Mononuclear cell (primary cell): ENCODE measurements at regions not wholly inside any gene's neighbourhood (a gene's known extent, or its start where the extent isn't known, plus 50 kb on each side); places are given as distances from the start of the nearest gene placed in this dataset.
"Not testable (repeated sequence)": the region's sequence is repeated elsewhere in the genome, so short reads cannot be mapped to it uniquely, and the experiment has no call there.

Source experiments
- H3K27me3 ChIP-seq: 2 replicates; pipeline ENCODE4 v1.6.0; 2011; ENCODE audit warnings: low read length, control low read depth; ENCODE audit not compliant: insufficient read depth
- H3K4me1 ChIP-seq: 2 replicates; pipeline ENCODE4 v1.5.1; 2011; ENCODE audit warnings: mild to moderate bottlenecking, low read length, control low read depth; ENCODE audit not compliant: insufficient read depth
- H3K4me3 ChIP-seq: 2 replicates; pipeline ENCODE4 v1.5.1; 2011; ENCODE audit warnings: mild to moderate bottlenecking, low read length, moderate library complexity
- H3K9me3 ChIP-seq: 2 replicates; pipeline ENCODE4 v1.5.1; 2011; ENCODE audit warnings: low read depth, mild to moderate bottlenecking, control low read depth, low read length

DNA sequence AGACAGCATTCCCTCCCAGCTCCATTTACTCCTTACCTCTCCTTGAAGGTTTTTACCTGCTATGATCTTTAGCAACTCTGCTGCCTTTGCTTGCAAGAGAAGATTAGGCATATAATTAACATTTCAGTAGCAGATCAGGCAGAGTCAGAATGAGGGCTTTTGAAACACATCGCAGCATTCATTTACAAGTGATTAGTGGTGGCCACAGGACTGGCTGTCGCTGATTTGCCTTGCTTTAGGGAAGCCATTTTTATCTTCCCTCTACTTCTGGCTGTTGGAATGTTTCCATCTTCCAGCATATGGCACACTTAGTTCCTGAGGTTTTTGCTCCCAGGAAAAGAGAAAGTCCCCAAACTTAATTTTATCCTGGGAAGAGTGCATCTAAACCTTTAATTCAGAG is 124.0 kb downstream of the SPATA31A6 start:
- not testable (repeated sequence) for H3K4me1 ChIP-seq, H3K4me3 ChIP-seq, H3K27me3 ChIP-seq, H3K9me3 ChIP-seq

DNA sequence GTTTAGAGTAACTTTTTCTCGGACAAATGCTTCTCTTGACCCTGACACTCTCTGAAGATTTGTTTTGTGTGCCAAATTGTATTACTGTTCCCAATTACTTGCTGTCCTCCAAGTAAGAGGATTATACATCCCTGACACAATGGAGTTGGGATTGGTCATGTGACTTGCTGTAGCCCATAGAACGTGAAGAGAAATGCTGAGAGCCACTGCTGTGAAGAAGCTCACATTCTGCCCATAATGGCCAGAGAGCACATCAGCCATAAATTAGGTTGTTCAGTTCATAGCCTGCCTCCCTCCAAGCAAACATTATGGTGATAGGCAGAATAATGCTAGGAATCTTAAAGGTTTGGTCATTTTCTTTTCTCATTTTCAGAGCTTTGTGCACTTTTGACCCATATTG is 127.5 kb downstream of the SPATA31A6 start:
- not testable (repeated sequence) for H3K4me3 ChIP-seq, H3K4me1 ChIP-seq, H3K27me3 ChIP-seq, H3K9me3 ChIP-seq

DNA sequence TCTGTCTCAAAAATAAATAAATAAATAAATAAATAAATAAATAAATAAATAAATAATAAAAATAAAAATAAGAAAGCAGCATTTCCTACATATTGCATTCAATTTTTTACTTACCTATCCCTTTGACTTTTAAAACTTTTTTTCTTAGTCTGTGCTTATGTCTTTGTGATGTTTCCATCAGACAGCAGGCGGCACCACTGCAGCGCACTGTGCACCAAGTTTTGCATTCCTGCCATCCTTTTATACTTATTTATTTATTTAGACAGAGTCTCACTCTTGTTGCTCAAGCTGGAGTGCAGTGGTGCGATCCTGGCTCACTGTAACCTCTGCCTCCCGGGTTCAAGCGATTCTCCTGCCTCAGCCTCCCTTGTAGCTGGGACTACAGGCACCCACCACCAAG is 132.6 kb downstream of the SPATA31A6 start:
- H3K4me3 ChIP-seq, H3K27me3 ChIP-seq, H3K4me1 ChIP-seq, H3K9me3 ChIP-seq: not testable (repeated sequence)

DNA sequence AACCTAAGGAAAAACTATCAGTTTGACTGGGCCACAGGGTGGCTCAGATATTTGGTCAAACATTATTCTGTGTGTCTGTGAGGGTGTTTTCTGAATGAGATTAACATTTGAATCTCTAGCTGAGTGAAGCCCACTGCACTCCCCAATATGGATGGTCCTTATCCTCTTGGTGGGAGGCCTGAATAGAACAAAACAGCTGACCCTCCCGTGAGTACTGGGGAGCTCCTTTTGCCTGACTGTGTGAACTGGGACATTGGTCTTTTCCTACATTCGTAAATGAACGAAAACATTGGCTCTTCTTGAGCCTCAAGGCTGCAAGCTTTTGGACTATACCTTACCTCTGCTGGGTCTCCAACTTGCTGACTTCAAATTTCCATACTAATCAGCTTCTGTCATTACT is 134.2 kb downstream of the SPATA31A6 start:
- not testable (repeated sequence) for H3K27me3 ChIP-seq, H3K9me3 ChIP-seq, H3K4me1 ChIP-seq, H3K4me3 ChIP-seq

DNA sequence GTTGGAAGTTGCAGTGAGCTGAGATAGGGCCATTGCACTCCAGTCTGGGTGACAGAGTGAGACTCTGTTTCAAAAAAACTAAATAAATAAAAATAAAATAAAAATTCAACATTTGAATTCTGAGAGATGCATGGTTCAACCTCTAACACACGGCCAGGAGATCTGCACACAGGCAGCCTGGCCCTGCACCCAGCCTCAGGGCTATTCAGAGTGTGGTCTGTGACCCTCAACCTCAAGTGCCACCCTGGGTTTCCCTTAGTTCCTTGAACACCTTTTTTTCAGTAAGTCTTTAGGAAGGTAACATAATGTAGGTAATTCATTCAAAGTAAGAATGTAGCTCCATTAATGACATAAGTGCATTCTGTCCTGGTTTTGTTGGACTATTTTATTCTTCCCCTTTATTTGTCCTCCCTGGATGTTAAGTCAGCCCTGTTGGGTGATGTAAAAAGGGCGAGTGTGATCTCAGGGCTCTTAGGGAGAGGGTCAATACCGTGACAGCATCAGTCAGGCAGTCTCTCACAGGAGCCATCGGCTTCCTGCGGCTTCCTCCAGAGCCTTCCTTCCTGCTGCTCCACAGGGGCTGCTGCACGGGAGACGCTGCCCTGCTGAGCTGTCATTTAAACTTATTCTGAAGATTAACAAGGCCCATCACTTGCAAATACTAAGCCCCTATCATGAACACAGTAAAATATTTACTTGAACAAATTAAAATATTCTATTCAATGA is 139.8 kb downstream of the SPATA31A6 start:
- not testable (repeated sequence) for H3K9me3 ChIP-seq, H3K27me3 ChIP-seq, H3K4me1 ChIP-seq, H3K4me3 ChIP-seq

DNA sequence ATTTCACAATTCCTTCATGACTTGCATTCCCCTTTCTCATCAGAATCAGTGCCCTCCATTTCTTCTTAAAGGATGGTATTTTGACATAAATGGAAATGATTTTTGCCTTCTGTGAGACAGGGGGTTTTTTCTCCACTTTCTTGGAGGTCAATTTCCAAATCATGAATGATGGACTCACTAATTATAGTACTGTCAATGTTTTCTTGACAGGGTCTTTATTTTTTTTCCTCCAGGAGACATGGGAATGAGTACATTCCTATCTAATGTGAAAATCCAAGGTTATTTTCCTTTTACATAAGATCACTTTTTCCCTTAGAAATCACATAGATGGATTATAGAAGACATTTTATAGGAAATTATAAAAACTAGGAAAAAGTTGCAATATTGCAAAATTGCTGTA is 141.7 kb downstream of the SPATA31A6 start:
- not testable (repeated sequence) for H3K27me3 ChIP-seq, H3K4me1 ChIP-seq, H3K9me3 ChIP-seq, H3K4me3 ChIP-seq

DNA sequence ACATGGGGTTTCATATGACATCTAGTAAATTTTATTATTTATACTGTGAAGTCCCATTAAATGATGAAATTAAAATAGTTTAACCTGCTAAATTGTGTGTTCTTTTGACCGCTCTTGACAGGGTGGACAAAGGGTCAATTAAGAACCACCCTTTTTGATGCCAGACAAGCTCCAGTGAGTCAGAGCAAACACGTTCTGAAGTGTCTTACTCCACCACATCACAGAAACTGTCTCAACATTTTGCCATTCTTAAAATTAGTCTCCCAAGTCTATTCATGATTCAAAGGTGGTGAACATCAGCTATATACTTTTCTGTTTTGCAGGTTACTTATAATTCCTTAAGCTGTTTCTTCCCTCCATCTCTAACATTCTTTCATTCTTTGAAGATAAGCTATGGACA is 142.1 kb downstream of the SPATA31A6 start:
- not testable (repeated sequence) for H3K9me3 ChIP-seq, H3K4me1 ChIP-seq, H3K27me3 ChIP-seq, H3K4me3 ChIP-seq

DNA sequence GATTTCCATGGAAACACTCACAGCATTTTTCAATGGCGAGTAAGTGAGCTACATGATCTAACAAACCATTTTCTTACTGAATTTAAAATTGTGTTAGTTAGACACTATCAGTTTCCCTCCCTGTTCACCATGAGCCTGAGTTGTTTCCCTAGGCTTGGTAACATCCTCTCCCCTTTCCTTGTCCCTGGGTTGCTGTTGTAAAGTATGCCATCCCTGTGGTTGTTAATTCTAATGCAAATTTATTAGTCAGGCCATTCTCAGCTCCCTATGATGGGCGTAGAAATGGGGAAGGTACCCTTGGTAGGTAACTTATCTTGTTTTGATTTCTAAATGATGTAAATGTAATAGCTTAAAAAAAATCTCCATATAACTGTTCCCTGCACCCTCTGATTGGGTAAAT is 143.0 kb downstream of the SPATA31A6 start:
- not testable (repeated sequence) for H3K4me3 ChIP-seq, H3K9me3 ChIP-seq, H3K4me1 ChIP-seq, H3K27me3 ChIP-seq

DNA sequence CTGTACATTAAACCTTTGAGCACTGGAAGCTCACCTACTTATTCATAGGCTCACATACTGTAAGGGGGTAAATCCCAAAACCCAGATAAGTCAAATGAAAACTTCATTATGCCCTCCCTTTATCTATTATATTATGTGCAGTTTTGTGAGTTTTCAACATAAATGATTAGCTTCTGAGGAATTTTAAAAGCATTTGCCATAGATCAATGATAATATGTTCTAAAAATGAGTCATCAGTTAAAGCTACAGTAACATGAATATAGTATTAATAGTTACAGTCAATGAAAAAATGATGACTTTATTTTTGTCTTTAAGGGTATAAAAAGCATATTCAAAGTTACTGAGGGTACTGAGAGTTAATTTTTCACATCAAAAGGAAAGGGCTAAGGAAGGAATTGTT is 151.9 kb downstream of the SPATA31A6 start:
- not testable (repeated sequence) for H3K9me3 ChIP-seq, H3K4me1 ChIP-seq, H3K27me3 ChIP-seq, H3K4me3 ChIP-seq

DNA sequence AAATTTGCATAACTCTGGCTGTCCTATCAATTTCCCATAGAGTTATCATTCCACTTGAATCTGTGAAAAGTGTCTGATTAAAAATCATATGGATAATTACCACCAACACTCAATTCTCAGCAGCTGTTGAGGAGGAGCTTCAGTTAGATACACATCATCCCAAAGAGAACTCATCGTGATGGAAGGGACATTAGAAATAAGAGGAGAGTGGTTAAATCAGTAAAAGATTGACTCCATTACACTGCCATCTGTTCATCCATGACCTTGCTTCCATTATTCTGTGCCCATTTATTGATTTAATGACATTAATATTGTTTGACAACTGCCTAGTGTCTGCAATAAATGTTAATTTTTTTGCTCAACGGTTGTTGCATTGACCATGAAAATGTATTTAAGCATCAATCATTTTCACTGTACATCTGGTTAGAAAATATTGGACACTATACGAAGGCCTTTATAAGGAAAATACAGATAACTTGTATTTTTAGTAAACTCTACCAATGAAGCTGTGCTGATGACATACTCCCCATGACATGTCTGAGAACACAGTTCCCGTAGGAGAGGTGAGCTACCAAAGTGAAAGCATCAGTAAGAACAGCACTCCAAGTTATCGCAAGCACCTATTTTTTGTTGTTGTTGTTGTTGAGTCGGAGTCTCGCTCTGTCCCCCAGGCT is 152.7 kb downstream of the SPATA31A6 start:
- not testable (repeated sequence) for H3K9me3 ChIP-seq, H3K4me1 ChIP-seq, H3K4me3 ChIP-seq, H3K27me3 ChIP-seq

DNA sequence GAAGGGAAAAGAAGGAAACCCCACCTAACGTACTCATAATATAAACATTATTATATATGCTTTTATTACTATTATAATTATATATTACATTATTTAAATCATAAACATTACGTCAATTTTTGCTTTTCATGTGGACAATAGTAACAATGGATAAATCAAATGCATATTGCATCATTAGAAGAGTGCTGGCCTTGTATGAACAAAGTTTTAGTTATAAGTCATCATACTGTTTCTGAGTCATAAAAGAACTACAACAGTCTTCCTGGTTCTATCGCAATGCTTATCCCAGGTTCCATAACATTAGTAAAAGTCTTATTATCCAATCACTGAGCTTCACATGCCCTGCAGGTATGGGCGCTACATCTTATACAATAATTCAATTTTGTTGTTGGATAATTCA is 154.8 kb downstream of the SPATA31A6 start:
- H3K9me3 ChIP-seq, H3K4me1 ChIP-seq, H3K4me3 ChIP-seq, H3K27me3 ChIP-seq: not testable (repeated sequence)

DNA sequence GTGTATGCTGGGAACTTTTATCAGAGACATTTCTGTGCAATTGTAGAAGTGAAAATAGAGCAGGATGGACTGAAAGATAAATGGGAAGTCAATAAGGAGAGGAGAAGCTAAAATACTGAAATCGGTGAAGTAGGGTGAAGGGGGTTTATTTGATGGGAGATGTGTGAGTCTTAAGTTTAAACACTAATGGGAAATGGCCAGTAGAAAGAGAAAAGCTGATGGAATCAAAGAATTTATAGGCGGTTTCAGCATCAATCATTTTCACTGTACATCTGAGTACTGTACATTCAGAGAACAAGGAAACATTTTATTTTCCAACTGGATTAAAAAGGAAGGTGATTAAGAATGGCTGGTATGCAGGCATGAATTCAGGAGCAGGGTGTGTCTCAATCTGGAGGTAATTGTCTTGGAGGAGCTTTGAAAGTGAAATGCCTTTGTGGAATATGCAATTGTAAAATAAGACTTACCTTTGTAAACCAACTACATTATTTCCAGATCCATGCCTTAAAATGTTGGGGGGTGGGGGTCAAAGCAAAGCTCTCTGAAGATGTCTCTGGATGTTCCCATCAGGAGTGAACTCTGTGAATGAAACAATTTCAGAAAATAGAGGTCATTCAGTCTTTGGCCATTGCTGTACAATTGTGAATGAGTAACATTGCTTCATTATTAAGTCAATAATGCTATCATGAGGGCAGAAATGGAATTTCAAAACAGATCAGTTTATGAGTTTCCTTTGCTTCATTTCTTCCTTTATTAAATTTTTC is 156.4 kb downstream of the SPATA31A6 start:
- not testable (repeated sequence) for H3K9me3 ChIP-seq, H3K4me1 ChIP-seq, H3K4me3 ChIP-seq, H3K27me3 ChIP-seq

DNA sequence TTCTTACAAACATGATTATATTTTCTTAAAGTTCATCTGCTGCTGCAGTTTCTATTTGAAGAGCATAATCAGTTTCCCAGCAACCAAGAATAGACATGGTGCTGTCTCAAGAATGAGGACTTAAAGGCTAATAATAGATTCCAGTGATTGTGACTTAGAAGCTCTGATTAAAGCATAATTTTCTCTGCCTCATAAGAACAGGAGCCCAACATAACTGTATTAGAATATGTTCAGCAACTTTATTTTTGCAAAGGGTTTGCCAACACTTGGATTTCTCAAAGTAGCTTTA is 156.9 kb downstream of the SPATA31A6 start:
- H3K4me3 ChIP-seq, H3K27me3 ChIP-seq, H3K9me3 ChIP-seq, H3K4me1 ChIP-seq: not testable (repeated sequence)

DNA sequence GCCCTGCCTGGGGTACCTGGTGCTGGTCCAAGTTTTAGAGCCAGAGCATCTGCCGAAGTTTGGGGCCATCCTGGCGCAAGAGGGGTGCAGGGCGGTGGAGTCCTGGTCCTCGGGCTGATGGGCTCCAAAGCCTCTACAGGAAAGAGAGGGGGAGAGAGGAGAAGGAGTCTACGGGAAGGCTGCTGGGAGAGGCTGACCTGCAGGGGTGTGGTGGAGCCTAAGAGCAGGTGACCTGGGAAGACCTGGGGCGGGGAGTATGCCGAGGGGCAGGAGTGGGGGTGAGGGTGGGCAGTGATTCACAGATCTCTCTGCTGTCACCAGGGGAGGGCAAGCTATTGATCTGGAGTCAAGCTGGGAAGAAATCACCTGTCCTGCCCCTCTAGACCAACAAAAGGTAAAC is 158.4 kb downstream of the SPATA31A6 start:
- not testable (repeated sequence) for H3K9me3 ChIP-seq, H3K27me3 ChIP-seq, H3K4me1 ChIP-seq, H3K4me3 ChIP-seq

DNA sequence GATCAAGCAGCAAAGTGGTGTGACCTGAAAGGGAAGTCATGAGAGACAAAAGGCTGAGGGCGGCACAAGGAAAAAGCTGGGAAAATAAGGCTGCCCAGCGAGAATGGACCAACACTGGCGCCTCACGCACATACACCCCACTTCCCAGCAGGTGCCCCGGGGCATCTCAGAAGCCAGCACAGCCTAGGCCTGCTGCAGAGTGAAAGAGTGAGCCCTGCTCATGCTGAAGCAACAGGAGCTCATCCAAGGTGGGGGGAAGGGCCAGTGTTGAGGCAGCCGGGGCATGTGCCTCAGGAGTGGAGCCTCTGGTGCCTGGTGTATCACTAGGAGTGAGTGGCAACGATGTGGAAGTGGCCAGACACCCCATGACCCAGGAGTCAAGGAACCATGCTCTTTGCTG is 158.8 kb downstream of the SPATA31A6 start:
- not testable (repeated sequence) for H3K4me3 ChIP-seq, H3K27me3 ChIP-seq, H3K9me3 ChIP-seq, H3K4me1 ChIP-seq

DNA sequence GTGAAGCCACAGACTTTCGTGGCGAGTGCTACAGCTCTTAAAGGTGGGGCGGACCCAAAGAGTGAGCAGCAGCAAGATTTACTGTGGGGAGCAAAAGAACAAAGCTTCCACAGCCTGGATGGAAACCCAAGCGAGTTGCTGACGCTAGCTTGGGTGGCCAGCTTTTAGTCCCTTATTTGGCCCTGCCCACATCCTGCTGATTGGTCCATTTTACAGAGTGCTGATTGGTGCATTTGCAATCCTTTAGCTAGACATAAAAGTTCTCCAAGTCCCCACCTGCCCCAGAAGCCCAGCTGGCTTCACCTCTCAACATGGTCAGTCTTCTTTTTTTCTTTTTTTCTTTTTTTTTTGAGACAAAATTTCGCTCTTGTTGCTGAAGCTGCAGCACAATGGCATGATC is 161.0 kb downstream of the SPATA31A6 start:
- not testable (repeated sequence) for H3K9me3 ChIP-seq, H3K4me3 ChIP-seq, H3K4me1 ChIP-seq, H3K27me3 ChIP-seq
